Activated naive CD4-positive, alpha-beta T cell treated with anti-CD3 and anti-CD28 coated beads for 36 hours (primary cell): ENCODE measurements at regions not wholly inside any gene's neighbourhood (a gene's known extent, or its start where the extent isn't known, plus 50 kb on each side); places are given as distances from the start of the nearest gene placed in this dataset.

ENCODE experiments used
- CTCF ChIA-PET: fragments of 350-600 bp; sonication (Branson Sonifier 250); formaldehyde crosslinking; loops from one replicate; lab custom pipeline; 2021; ENCODE audit warnings: antibody characterized with exemption; lab: Charles Lee
- DNase-seq: peaks from one replicate; pipeline ENCODE4 v3.0.0-alpha.2; 2020
- H3K27ac Mint-ChIP-seq: one replicate; pipeline ENCODE4 v1.8.0; 2021; ENCODE audit warnings: mild to moderate bottlenecking, mixed read lengths
- H3K27me3 Mint-ChIP-seq: one replicate; pipeline ENCODE4 v1.8.0; 2021; ENCODE audit warnings: low read depth, mixed read lengths
- H3K36me3 Mint-ChIP-seq: one replicate; pipeline ENCODE4 v1.8.0; 2021; ENCODE audit warnings: low read depth, mixed read lengths
- H3K4me1 Mint-ChIP-seq: one replicate; pipeline ENCODE4 v1.8.0; 2021; ENCODE audit warnings: low read depth, mixed read lengths
- H3K4me3 Mint-ChIP-seq: one replicate; pipeline ENCODE4 v1.8.0; 2021; ENCODE audit warnings: mild to moderate bottlenecking, moderate library complexity, mixed read lengths
- H3K9me3 Mint-ChIP-seq: one replicate; pipeline ENCODE4 v1.8.0; 2021; ENCODE audit warnings: mixed read lengths
- intact Hi-C: fragments of 100-400 bp; cut with micrococcal nuclease; formaldehyde crosslinking; loops from one replicate; pipeline ENCODE4 v1.15.1; 2023

DNA sequence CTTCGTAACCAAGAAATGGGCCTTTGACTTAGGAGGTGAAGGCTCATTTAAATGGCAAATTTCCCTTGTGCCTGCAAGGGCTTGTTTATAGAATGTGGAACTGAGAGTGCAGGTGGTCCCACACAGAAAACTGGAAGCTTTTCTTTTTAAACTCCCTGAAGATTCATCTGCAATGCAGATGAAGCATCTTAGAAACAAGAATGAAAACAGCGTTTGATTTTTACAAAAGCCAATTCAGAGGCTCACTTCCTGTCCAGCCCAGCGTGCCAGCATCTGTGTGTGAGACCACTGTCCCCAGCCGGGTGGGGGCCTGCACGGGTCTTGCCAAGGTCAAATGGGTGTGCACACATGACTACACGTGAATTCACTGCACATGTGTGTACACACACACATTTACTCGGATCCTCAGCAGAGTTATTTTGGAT, 94.7 kb downstream of the LINGO1 start:
- peaks cover 5% of the 10 kb centered on the region for H3K27me3 Mint-ChIP-seq
- no peaks in the 10 kb centered on the region for H3K36me3 Mint-ChIP-seq
- intact Hi-C loops: no loop called here
- peaks cover 7% of the 10 kb centered on the region for H3K4me1 Mint-ChIP-seq
- CTCF ChIA-PET: no interaction called here
- no peak overlapping the region for H3K27ac Mint-ChIP-seq
- no peak overlapping the region for H3K4me3 Mint-ChIP-seq
- DNase-seq: no peak
- no peaks in the 10 kb centered on the region for H3K9me3 Mint-ChIP-seq

DNA sequence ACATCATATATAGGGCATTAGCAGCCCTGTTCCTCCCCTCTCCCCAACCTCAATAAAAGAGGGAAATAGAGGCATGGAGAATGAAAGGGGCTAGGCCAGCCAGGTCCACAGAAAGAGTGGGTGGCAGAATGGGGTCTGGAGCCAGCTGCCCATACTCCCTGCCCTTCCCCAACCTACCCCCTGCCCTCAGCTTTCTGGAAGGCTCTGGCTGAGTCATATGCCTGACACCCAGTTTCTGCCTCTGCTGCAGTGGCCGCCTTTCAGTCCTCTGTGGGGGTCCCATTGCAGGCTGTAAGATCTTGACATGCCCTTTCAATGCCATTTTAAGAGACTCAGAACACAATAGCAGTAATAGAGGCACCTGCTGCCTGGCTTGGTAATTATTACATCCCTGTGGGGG, 95.7 kb downstream of the LINGO1 start:
- Mint-ChIP-seq H3K4me1 (no peaks in the 10 kb centered on the region), H3K4me3 (no peak overlapping the region), H3K27me3 (peaks cover 6% of the 10 kb centered on the region), H3K36me3 (no peaks in the 10 kb centered on the region), H3K9me3 (no peaks in the 10 kb centered on the region), H3K27ac (no peak overlapping the region)
- intact Hi-C loops: no loop called here
- CTCF ChIA-PET: no interaction called here
- no peak for DNase-seq

GRCh38 chr15:77535845-77536244, 96.9 kb downstream of the LINGO1 start:
- intact Hi-C loops: no loop called here
- Mint-ChIP-seq H3K27me3 (peaks cover 6% of the 10 kb centered on the region), H3K9me3 (no peaks in the 10 kb centered on the region), H3K4me3 (no peak overlapping the region), H3K4me1 (no peaks in the 10 kb centered on the region), H3K27ac (no peak overlapping the region), H3K36me3 (no peaks in the 10 kb centered on the region)
- no peak for DNase-seq
- CTCF ChIA-PET: no interaction called here
